BLaER1 (cell line): ENCODE measurements at regions not wholly inside any gene's neighbourhood (a gene's known extent, or its start where the extent isn't known, plus 50 kb on each side); places are given as distances from the start of the nearest gene placed in this dataset.

Source experiments
- H3K27ac ChIP-seq: shearing (Covaris generic); formaldehyde crosslinking; 2 replicates; pipeline ENCODE4 v1.8.1; 2022
- H3K27me3 ChIP-seq: shearing (Covaris generic); formaldehyde crosslinking; 2 replicates; pipeline ENCODE4 v1.8.1; 2022
- H3K36me3 ChIP-seq: shearing (Covaris generic); formaldehyde crosslinking; 2 replicates; pipeline ENCODE4 v1.8.1; 2022
- H3K4me1 ChIP-seq: shearing (Covaris generic); formaldehyde crosslinking; 2 replicates; pipeline ENCODE4 v1.8.1; 2022
- H3K4me2 ChIP-seq: shearing (Covaris generic); formaldehyde crosslinking; 2 replicates; pipeline ENCODE4 v1.8.1; 2022
- H3K4me3 ChIP-seq: shearing (Covaris generic); formaldehyde crosslinking; 2 replicates; pipeline ENCODE4 v1.8.1; 2022
- H3K9ac ChIP-seq: shearing (Covaris generic); formaldehyde crosslinking; 2 replicates; pipeline ENCODE4 v1.8.1; 2022
- H3K9me3 ChIP-seq: shearing (Covaris generic); formaldehyde crosslinking; 2 replicates; pipeline ENCODE4 v1.8.1; 2022
- H4K20me1 ChIP-seq: shearing (Covaris generic); formaldehyde crosslinking; 2 replicates; pipeline ENCODE4 v1.8.1; 2022
- Cebpa-rat ChIP-seq: shearing (Covaris generic); IDR thresholded peaks from 2 replicates; pipeline ENCODE4 v1.8.1; 2022

- Histone ChIP-seq H3K9me3 (no peaks in the 10 kb centered on the region), H3K27me3 (no peaks in the 10 kb centered on the region), H3K36me3 (no peaks in the 10 kb centered on the region), H3K4me1 (0 out of 2 replicates have a peak, but pooled peaks cover 7% of the 10 kb centered on the region), H3K9ac (no peak overlapping the region), H4K20me1 (no peaks in the 10 kb centered on the region), H3K27ac (no peak overlapping the region), H3K4me3 (no peak overlapping the region), H3K4me2 (no peak overlapping the region)
- no peak for TF ChIP-seq Cebpa-rat
These were observed 126.6 kb upstream of the ADAMTS9 start for GRCh38 chr3:64814351-64814750.

- Histone ChIP-seq H3K36me3 (no peaks in the 10 kb centered on the region), H3K4me2 (no peak overlapping the region), H3K9me3 (no peaks in the 10 kb centered on the region), H3K9ac (no peak overlapping the region), H3K4me1 (0 out of 2 replicates have a peak, but pooled peaks cover 7% of the 10 kb centered on the region), H3K27me3 (no peaks in the 10 kb centered on the region), H3K27ac (no peak overlapping the region), H3K4me3 (no peak overlapping the region), H4K20me1 (no peaks in the 10 kb centered on the region)
- TF ChIP-seq Cebpa-rat, result no peak
These were observed 125.5 kb upstream of the ADAMTS9 start for GRCh38 chr3:64813326-64813725.

GRCh38 chr3:64809086-64809485 is 121.3 kb upstream of the ADAMTS9 start:
- Histone ChIP-seq H3K4me2 (no peak overlapping the region), H3K27me3 (no peaks in the 10 kb centered on the region), H4K20me1 (no peaks in the 10 kb centered on the region), H3K9me3 (no peaks in the 10 kb centered on the region), H3K36me3 (no peaks in the 10 kb centered on the region), H3K4me3 (no peak overlapping the region), H3K27ac (no peak overlapping the region), H3K4me1 (no peaks in the 10 kb centered on the region), H3K9ac (no peak overlapping the region)
- no peak for TF ChIP-seq Cebpa-rat

- H3K9ac ChIP-seq, result no peak overlapping the region
- H3K36me3 ChIP-seq, result no peaks in the 10 kb centered on the region
- no peaks in the 10 kb centered on the region for H4K20me1 ChIP-seq
- H3K4me1 ChIP-seq, result no peaks in the 10 kb centered on the region
- no peak overlapping the region for H3K4me2 ChIP-seq
- H3K4me3 ChIP-seq, result no peak overlapping the region
- H3K27me3 ChIP-seq, result no peaks in the 10 kb centered on the region
- H3K9me3 ChIP-seq, result no peaks in the 10 kb centered on the region
- no peak for TF ChIP-seq Cebpa-rat
- H3K27ac ChIP-seq, result no peak overlapping the region
These were observed 120.3 kb upstream of the ADAMTS9 start for GRCh38 chr3:64808061-64808460.

- Histone ChIP-seq H3K27ac (no peak overlapping the region), H3K4me2 (no peak overlapping the region), H3K27me3 (no peaks in the 10 kb centered on the region), H3K36me3 (no peaks in the 10 kb centered on the region), H3K4me1 (no peaks in the 10 kb centered on the region), H3K4me3 (no peak overlapping the region), H4K20me1 (no peaks in the 10 kb centered on the region), H3K9me3 (no peaks in the 10 kb centered on the region), H3K9ac (no peak overlapping the region)
- TF ChIP-seq Cebpa-rat, result no peak
These were observed 119.1 kb upstream of the ADAMTS9 start for GRCh38 chr3:64806668-64807605.

GRCh38 chr3:64805978-64806377 is 118.2 kb upstream of the ADAMTS9 start:
- H3K27ac ChIP-seq, result no peak overlapping the region
- no peak overlapping the region for H3K4me2 ChIP-seq
- H3K9ac ChIP-seq, result no peak overlapping the region
- H3K36me3 ChIP-seq, result no peaks in the 10 kb centered on the region
- H4K20me1 ChIP-seq, result no peaks in the 10 kb centered on the region
- H3K4me1 ChIP-seq, result peaks cover 5% of the 10 kb centered on the region; the same call in 1 of the 2 replicates
- no peak for TF ChIP-seq Cebpa-rat
- no peaks in the 10 kb centered on the region for H3K27me3 ChIP-seq
- no peak overlapping the region for H3K4me3 ChIP-seq
- H3K9me3 ChIP-seq, result no peaks in the 10 kb centered on the region

- H3K4me3 ChIP-seq, result no peak overlapping the region
- H3K27ac ChIP-seq, result no peak overlapping the region
- H3K4me2 ChIP-seq, result no peak overlapping the region
- no peaks in the 10 kb centered on the region for H4K20me1 ChIP-seq
- H3K4me1 ChIP-seq, result peaks cover 5% of the 10 kb centered on the region; the same call in 1 of the 2 replicates
- no peak overlapping the region for H3K9ac ChIP-seq
- no peaks in the 10 kb centered on the region for H3K27me3 ChIP-seq
- no peaks in the 10 kb centered on the region for H3K36me3 ChIP-seq
- no peak for TF ChIP-seq Cebpa-rat
- no peaks in the 10 kb centered on the region for H3K9me3 ChIP-seq
These were observed 117.4 kb upstream of the ADAMTS9 start for GRCh38 chr3:64805248-64805647.

- Histone ChIP-seq H3K27ac (no peak overlapping the region), H3K9ac (no peak overlapping the region), H3K36me3 (no peaks in the 10 kb centered on the region), H3K4me3 (no peak overlapping the region), H3K9me3 (no peaks in the 10 kb centered on the region), H3K27me3 (no peaks in the 10 kb centered on the region), H3K4me1 (peaks cover 5% of the 10 kb centered on the region; the same call in 1 of the 2 replicates), H3K4me2 (no peak overlapping the region), H4K20me1 (no peaks in the 10 kb centered on the region)
- TF ChIP-seq Cebpa-rat, result no peak
These were observed 115.7 kb upstream of the ADAMTS9 start for GRCh38 chr3:64803469-64803868.

- H3K36me3 ChIP-seq, result no peaks in the 10 kb centered on the region
- TF ChIP-seq Cebpa-rat, result no peak
- no peak overlapping the region for H3K4me3 ChIP-seq
- no peaks in the 10 kb centered on the region for H3K27me3 ChIP-seq
- no peak overlapping the region for H3K27ac ChIP-seq
- H3K9me3 ChIP-seq, result no peaks in the 10 kb centered on the region
- H4K20me1 ChIP-seq, result no peaks in the 10 kb centered on the region
- no peak overlapping the region for H3K4me2 ChIP-seq
- no peak overlapping the region for H3K9ac ChIP-seq
- H3K4me1 ChIP-seq, result peaks cover 5% of the 10 kb centered on the region; the same call in 1 of the 2 replicates
These were observed 114.7 kb upstream of the ADAMTS9 start for GRCh38 chr3:64802460-64802859.

- Histone ChIP-seq H3K4me2 (peak overlapping the region; percentile 5; the same call in 1 of the 2 replicates), H3K9me3 (no peaks in the 10 kb centered on the region), H3K4me3 (no peak overlapping the region), H3K4me1 (peaks cover 6% of the 10 kb centered on the region), H3K9ac (no peak overlapping the region), H3K36me3 (no peaks in the 10 kb centered on the region), H3K27ac (no peak overlapping the region), H3K27me3 (no peaks in the 10 kb centered on the region), H4K20me1 (no peaks in the 10 kb centered on the region)
- no peak for TF ChIP-seq Cebpa-rat
These were observed 114.1 kb upstream of the ADAMTS9 start for GRCh38 chr3:64801856-64802255.
